NB4 (cell line): ENCODE measurements at regions not wholly inside any gene's neighbourhood (a gene's known extent, or its start where the extent isn't known, plus 50 kb on each side); places are given as distances from the start of the nearest gene placed in this dataset.
"Not testable (repeated sequence)": the region's sequence is repeated elsewhere in the genome, so short reads cannot be mapped to it uniquely, and the experiment has no call there.

Experiments
- CTCF ChIP-seq: IDR thresholded peaks from one replicate; pipeline ENCODE4 v1.5.1; 2012; ENCODE audit warnings: low read depth, low read length
- POLR2A ChIP-seq: IDR thresholded peaks from 2 replicates; pipeline ENCODE4 v1.6.1; 2011; ENCODE audit warnings: mild to moderate bottlenecking; ENCODE audit not compliant: insufficient read length; ENCODE audit errors: extremely low read depth

- not testable (repeated sequence) for TF ChIP-seq CTCF, POLR2A
Measured at GRCh38 chr5:96495412-96495811, 62.4 kb upstream of the PCSK1 start.
